ENCODE measurements at regions not wholly inside any gene's neighbourhood (a gene's known extent, or its start where the extent isn't known, plus 50 kb on each side); places are given as distances from the start of the nearest gene placed in this dataset.

GRCh38 chr11:8740129-8740528 lies 57.5 kb downstream of the RPL27A start:
- peaks cover 0 to 11% of the 10 kb centered on the region in 2 donors for H3K36me3 ChIP-seq (ENCODE audit: control insufficient read depth in 2 of 2, insufficient read depth in 2 of 2, low read length in 1 of 2)
- H3K27ac ChIP-seq (ENCODE audit: low read depth in 2 of 2, low read length in 1 of 2): no peak overlapping the region
- H3K4me1 ChIP-seq (ENCODE audit: control insufficient read depth in 2 of 2, insufficient read depth in 2 of 2, low read length in 1 of 2): peaks cover 0 to 5% of the 10 kb centered on the region in 2 donors
- no peak overlapping the region for H3K4me3 ChIP-seq (ENCODE audit: low read depth in 1 of 2, low read length in 2 of 2)
- no peaks in the 10 kb centered on the region for H3K27me3 ChIP-seq (ENCODE audit: control insufficient read depth in 1 of 2, insufficient read depth in 2 of 2, low read length in 2 of 2)
- WGBS, 2 donors: 86 to 89% methylated on average over 3 of the region's 3 CpGs
- no peaks in the 10 kb centered on the region for H3K9me3 ChIP-seq (ENCODE audit: control insufficient read depth in 2 of 2, insufficient read depth in 1 of 2, low read depth in 1 of 2, low read length in 1 of 2)

GRCh38 chr11:8744423-8744822 lies 61.8 kb downstream of the RPL27A start:
- peaks cover 0 to 6% of the 10 kb centered on the region in 2 donors for H3K36me3 ChIP-seq (ENCODE audit: control insufficient read depth in 2 of 2, insufficient read depth in 2 of 2, low read length in 1 of 2)
- no peaks in the 10 kb centered on the region for H3K27me3 ChIP-seq (ENCODE audit: control insufficient read depth in 1 of 2, insufficient read depth in 2 of 2, low read length in 2 of 2)
- no peak overlapping the region for H3K4me3 ChIP-seq (ENCODE audit: low read depth in 1 of 2, low read length in 2 of 2)
- peaks cover 4% of the 10 kb centered on the region in 2 donors for H3K4me1 ChIP-seq (ENCODE audit: control insufficient read depth in 2 of 2, insufficient read depth in 2 of 2, low read length in 1 of 2)
- no peak overlapping the region for H3K27ac ChIP-seq (ENCODE audit: low read depth in 2 of 2, low read length in 1 of 2)
- 81 to 93% methylated on average over 1 of the region's 1 CpG for WGBS, 2 donors
- no peaks in the 10 kb centered on the region for H3K9me3 ChIP-seq (ENCODE audit: control insufficient read depth in 2 of 2, insufficient read depth in 1 of 2, low read depth in 1 of 2, low read length in 1 of 2)

DNA sequence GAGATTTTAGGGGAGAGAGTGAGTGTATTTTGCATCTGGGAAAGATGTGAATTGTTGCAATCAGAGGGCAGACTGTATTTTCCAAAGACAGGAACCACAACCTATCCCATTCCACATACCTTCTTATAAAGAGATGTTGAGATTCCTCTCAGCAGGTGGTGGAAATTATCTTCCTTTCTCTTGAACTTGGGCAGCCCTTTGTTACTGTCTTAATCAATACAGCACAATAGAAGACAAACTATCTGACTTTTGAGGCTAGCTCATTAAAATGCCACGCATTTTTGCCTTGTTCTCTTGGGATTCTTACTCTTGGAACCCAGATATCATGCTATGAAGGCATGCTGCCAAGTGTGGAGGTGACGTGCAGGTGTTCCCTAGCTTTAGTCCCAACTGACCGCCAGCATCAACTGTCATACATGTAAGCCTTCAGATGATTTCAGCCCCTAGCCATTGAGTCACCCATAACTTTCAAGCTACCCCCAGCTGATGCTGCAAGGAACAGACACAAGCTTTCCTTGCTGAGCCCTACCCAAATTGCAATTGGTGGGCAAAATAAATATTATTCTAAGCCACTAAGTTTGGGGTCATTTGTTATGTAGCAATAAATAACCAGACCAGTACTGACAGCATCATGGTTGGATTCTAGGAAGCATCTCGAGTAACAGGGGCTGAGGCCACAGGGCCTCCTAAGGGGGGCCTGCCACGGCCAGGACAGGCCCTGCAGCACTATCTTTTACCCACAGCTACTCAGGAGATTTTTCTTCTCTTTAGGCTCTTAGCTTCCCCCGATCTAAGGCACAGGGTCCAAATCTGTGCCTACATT lies 63.0 kb downstream of the RPL27A start:
- WGBS, 2 donors: 76 to 79% methylated on average over 6 of the region's 6 CpGs
- Histone ChIP-seq H3K4me3 (ENCODE audit: low read depth in 1 of 2, low read length in 2 of 2) (no peak overlapping the region), H3K27ac (ENCODE audit: low read depth in 2 of 2, low read length in 1 of 2) (no peak overlapping the region), H3K9me3 (ENCODE audit: control insufficient read depth in 2 of 2, insufficient read depth in 1 of 2, low read depth in 1 of 2, low read length in 1 of 2) (no peaks in the 10 kb centered on the region), H3K27me3 (ENCODE audit: control insufficient read depth in 1 of 2, insufficient read depth in 2 of 2, low read length in 2 of 2) (no peaks in the 10 kb centered on the region), H3K36me3 (ENCODE audit: control insufficient read depth in 2 of 2, insufficient read depth in 2 of 2, low read length in 1 of 2) (peaks cover 0 to 6% of the 10 kb centered on the region in 2 donors), H3K4me1 (ENCODE audit: control insufficient read depth in 2 of 2, insufficient read depth in 2 of 2, low read length in 1 of 2) (peaks cover 3 to 4% of the 10 kb centered on the region in 2 donors)

DNA sequence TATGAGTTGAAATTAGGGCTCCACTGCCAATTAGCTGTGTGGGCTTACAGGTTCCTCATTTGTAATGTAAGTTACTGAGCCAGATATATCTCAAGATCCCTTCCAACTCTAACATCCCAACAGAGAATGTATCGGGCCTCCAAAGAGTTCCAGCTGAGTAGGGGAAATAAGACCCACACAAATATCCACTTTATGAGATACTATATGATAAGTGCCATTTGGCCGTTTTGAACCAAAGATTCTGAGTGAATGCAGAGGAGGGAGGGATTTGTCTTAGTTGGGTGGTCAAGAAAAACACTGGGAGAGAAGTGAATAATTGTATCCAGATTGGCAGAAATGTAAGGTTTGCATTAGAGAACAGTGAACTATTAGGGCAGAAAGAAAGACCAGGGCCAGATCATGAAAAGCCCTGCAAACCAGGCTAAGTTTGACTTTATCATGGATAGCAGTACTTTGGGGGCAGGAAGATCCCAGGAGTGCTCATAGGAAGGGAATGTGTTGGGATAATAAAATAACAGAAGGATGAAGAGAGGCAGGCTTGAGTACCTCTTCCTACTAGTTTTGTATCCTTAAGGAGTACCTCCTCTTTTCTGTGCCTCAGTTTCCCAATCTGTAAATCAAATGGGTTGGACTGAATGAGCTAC lies 63.9 kb downstream of the RPL27A start:
- Histone ChIP-seq H3K27me3 (ENCODE audit: control insufficient read depth in 1 of 2, insufficient read depth in 2 of 2, low read length in 2 of 2) (no peaks in the 10 kb centered on the region), H3K4me1 (ENCODE audit: control insufficient read depth in 2 of 2, insufficient read depth in 2 of 2, low read length in 1 of 2) (peaks cover 0 to 4% of the 10 kb centered on the region in 2 donors), H3K9me3 (ENCODE audit: control insufficient read depth in 2 of 2, insufficient read depth in 1 of 2, low read depth in 1 of 2, low read length in 1 of 2) (no peaks in the 10 kb centered on the region), H3K4me3 (ENCODE audit: low read depth in 1 of 2, low read length in 2 of 2) (no peak overlapping the region), H3K36me3 (ENCODE audit: control insufficient read depth in 2 of 2, insufficient read depth in 2 of 2, low read length in 1 of 2) (peaks cover 0 to 4% of the 10 kb centered on the region in 2 donors), H3K27ac (ENCODE audit: low read depth in 2 of 2, low read length in 1 of 2) (no peak overlapping the region)
- 67 to 70% methylated on average over 2 of the region's 2 CpGs for whole genome bisulfite sequencing, 2 donors

DNA sequence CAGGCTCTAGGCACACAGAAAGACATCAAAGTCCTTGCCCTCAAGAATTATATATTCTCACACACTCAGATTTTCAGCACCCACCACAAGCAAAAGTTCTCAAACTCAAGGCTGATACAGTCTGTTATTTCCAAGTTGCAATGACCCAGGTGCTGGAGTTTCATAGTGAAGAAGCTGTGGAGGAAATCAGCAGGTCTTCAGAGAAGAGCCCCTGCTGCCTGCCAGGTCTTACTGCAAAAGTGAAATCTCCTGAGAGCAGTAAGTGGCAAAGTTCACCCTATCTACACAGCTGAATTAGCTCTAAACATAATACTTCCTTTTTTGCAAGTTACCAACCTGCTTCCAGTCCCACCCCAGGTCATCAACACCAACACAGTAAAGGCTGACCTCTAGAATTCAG lies 64.6 kb downstream of the RPL27A start:
- H3K36me3 ChIP-seq (ENCODE audit: control insufficient read depth in 2 of 2, insufficient read depth in 2 of 2, low read length in 1 of 2): peaks cover 0 to 4% of the 10 kb centered on the region in 2 donors
- no peak overlapping the region for H3K27ac ChIP-seq (ENCODE audit: low read depth in 2 of 2, low read length in 1 of 2)
- no peaks in the 10 kb centered on the region for H3K9me3 ChIP-seq (ENCODE audit: control insufficient read depth in 2 of 2, insufficient read depth in 1 of 2, low read depth in 1 of 2, low read length in 1 of 2)

DNA sequence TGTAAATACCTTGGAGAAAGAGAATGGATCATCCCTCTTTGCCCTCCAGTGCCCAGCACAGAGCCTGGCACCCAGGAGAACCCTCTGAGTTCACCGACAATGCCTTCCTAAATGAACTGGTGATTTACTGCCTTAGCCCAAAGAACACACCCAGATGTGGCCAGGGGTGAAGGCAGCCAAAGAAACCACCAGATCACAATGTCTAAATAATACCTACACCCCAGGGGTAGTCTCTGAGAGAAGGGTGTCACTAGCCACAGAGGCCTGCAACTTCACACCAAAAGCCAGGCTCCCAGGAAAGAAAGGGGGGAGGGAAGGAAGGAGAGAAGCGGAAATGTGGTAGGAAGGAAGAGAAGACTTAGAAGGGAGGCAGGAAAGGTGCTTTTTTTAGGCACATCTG lies 65.7 kb downstream of the RPL27A start:
- peaks cover 0 to 4% of the 10 kb centered on the region in 2 donors for H3K36me3 ChIP-seq (ENCODE audit: control insufficient read depth in 2 of 2, insufficient read depth in 2 of 2, low read length in 1 of 2)
- H3K27me3 ChIP-seq (ENCODE audit: control insufficient read depth in 1 of 2, insufficient read depth in 2 of 2, low read length in 2 of 2): no peaks in the 10 kb centered on the region
- peaks cover 0 to 4% of the 10 kb centered on the region in 2 donors for H3K4me1 ChIP-seq (ENCODE audit: control insufficient read depth in 2 of 2, insufficient read depth in 2 of 2, low read length in 1 of 2)
- WGBS, 2 donors: 90 to 92% methylated on average over 2 of the region's 2 CpGs
- H3K9me3 ChIP-seq (ENCODE audit: control insufficient read depth in 2 of 2, insufficient read depth in 1 of 2, low read depth in 1 of 2, low read length in 1 of 2): no peaks in the 10 kb centered on the region
- no peak overlapping the region for H3K27ac ChIP-seq (ENCODE audit: low read depth in 2 of 2, low read length in 1 of 2)
- H3K4me3 ChIP-seq (ENCODE audit: low read depth in 1 of 2, low read length in 2 of 2): no peak overlapping the region

More for the DNA sequence above, 64.6 kb downstream of the RPL27A start:
- H3K27me3 ChIP-seq (ENCODE audit: control insufficient read depth in 1 of 2, insufficient read depth in 2 of 2, low read length in 2 of 2): no peaks in the 10 kb centered on the region
- H3K4me1 ChIP-seq (ENCODE audit: control insufficient read depth in 2 of 2, insufficient read depth in 2 of 2, low read length in 1 of 2): peaks cover 0 to 4% of the 10 kb centered on the region in 2 donors
- H3K4me3 ChIP-seq (ENCODE audit: low read depth in 1 of 2, low read length in 2 of 2): no peak overlapping the region

DNA sequence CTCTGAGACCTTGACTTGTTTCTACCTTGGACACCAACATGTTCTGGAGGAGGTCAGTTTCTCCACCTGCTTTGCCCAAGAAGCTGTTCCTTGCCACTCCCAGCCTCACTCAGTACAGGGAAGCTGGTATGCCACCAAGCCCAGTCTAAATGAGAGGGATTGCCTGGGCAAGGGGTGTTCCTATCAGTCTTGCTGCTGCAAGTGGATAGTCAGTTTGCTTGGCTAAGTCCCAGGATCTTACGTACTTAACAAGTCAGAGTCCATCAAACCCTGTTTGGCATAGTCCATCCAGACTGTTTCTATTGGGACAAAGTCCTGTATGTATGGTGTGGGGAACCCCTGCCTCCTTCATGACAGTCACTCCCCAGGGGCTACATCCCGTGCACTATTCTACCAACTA lies 66.6 kb downstream of the RPL27A start:
- peak overlapping the region in 1 of 2 donors; percentile 10 for H3K27ac ChIP-seq (ENCODE audit: low read depth in 2 of 2, low read length in 1 of 2)
- no peaks in the 10 kb centered on the region for H3K27me3 ChIP-seq (ENCODE audit: control insufficient read depth in 1 of 2, insufficient read depth in 2 of 2, low read length in 2 of 2)
- peaks cover 0 to 4% of the 10 kb centered on the region in 2 donors for H3K36me3 ChIP-seq (ENCODE audit: control insufficient read depth in 2 of 2, insufficient read depth in 2 of 2, low read length in 1 of 2)
- WGBS, 2 donors: 72 to 84% methylated on average over 2 of the region's 2 CpGs
- no peak overlapping the region for H3K4me3 ChIP-seq (ENCODE audit: low read depth in 1 of 2, low read length in 2 of 2)
- H3K9me3 ChIP-seq (ENCODE audit: control insufficient read depth in 2 of 2, insufficient read depth in 1 of 2, low read depth in 1 of 2, low read length in 1 of 2): no peaks in the 10 kb centered on the region
- H3K4me1 ChIP-seq (ENCODE audit: control insufficient read depth in 2 of 2, insufficient read depth in 2 of 2, low read length in 1 of 2): peaks cover 0 to 4% of the 10 kb centered on the region in 2 donors

DNA sequence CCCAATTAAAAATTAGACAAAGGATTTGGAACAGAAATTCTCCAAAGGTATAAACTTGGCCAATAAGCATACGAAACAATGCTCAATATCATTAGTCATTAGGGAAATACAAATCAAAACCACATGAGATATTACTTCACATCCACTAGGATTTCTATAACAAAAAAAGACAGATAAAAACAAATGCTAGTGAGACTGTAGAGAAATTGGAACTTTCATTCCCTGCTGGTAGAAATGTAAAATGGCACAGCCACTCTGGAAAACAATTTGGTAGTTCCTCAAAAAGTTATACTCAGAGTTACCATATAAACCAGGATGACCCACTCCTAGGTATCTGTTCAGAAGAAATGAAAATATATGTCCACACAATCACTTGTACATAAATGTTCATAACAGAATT lies 71.6 kb downstream of the RPL27A start:
- H3K27ac ChIP-seq (ENCODE audit: low read depth in 2 of 2, low read length in 1 of 2): no peak overlapping the region

DNA sequence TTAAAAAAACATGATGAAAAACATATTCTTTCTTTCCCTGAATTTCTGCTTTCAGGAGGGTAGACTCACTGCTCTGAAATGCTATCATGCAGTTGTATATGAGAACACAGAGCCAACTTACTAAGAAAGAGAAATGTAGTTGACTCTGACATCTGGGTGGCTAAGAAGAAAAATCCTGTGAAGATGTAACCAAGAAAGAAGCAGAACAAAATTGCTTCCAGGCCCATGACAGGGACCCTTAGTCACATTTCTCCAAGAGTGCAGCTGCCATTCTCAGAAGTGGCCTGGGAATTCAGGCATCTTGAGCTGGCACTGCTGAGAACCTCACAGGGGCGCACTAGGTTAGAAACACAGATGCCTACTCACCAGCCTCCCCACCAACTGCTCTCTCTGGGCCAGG lies 73.6 kb downstream of the RPL27A start:
- Histone ChIP-seq H3K4me1 (ENCODE audit: control insufficient read depth in 2 of 2, insufficient read depth in 2 of 2, low read length in 1 of 2) (peaks cover under 1 to 3% of the 10 kb centered on the region in 2 donors), H3K36me3 (ENCODE audit: control insufficient read depth in 2 of 2, insufficient read depth in 2 of 2, low read length in 1 of 2) (no peaks in the 10 kb centered on the region), H3K4me3 (ENCODE audit: low read depth in 1 of 2, low read length in 2 of 2) (no peak overlapping the region), H3K27me3 (ENCODE audit: control insufficient read depth in 1 of 2, insufficient read depth in 2 of 2, low read length in 2 of 2) (no peaks in the 10 kb centered on the region), H3K9me3 (ENCODE audit: control insufficient read depth in 2 of 2, insufficient read depth in 1 of 2, low read depth in 1 of 2, low read length in 1 of 2) (no peaks in the 10 kb centered on the region), H3K27ac (ENCODE audit: low read depth in 2 of 2, low read length in 1 of 2) (peak overlapping the region; percentile 72 to 77)
- 78 to 84% methylated on average over 1 of the region's 1 CpG for whole genome bisulfite sequencing, 2 donors

More for the DNA sequence above, 71.6 kb downstream of the RPL27A start:
- Histone ChIP-seq H3K9me3 (ENCODE audit: control insufficient read depth in 2 of 2, insufficient read depth in 1 of 2, low read depth in 1 of 2, low read length in 1 of 2) (no peaks in the 10 kb centered on the region), H3K4me1 (ENCODE audit: control insufficient read depth in 2 of 2, insufficient read depth in 2 of 2, low read length in 1 of 2) (peaks cover 2 to 3% of the 10 kb centered on the region in 2 donors), H3K36me3 (ENCODE audit: control insufficient read depth in 2 of 2, insufficient read depth in 2 of 2, low read length in 1 of 2) (peaks cover 0 to under 1% of the 10 kb centered on the region in 2 donors), H3K27me3 (ENCODE audit: control insufficient read depth in 1 of 2, insufficient read depth in 2 of 2, low read length in 2 of 2) (no peaks in the 10 kb centered on the region), H3K4me3 (ENCODE audit: low read depth in 1 of 2, low read length in 2 of 2) (no peak overlapping the region)
- WGBS, 2 donors: 61 to 82% methylated on average over 1 of the region's 1 CpG

All from esophagus (tissue), 2 donors.